ENCODE measurements at regions not wholly inside any gene's neighbourhood (a gene's known extent, or its start where the extent isn't known, plus 50 kb on each side); places are given as distances from the start of the nearest gene placed in this dataset.

- Histone ChIP-seq H3K4me3 (ENCODE audit: control extremely low read depth in 1 of 5, extremely low read depth in 1 of 5, insufficient read depth in 1 of 5, low read depth in 2 of 5, low read length in 4 of 5) (no peak overlapping the region), H3K27ac (ENCODE audit: low read length in 2 of 2) (no peak overlapping the region), H3K27me3 (replicated peaks in 1 of 4; ENCODE audit: control extremely low read depth in 1 of 4, control insufficient read depth in 3 of 4, insufficient read depth in 4 of 4, low read length in 3 of 4) (no peaks in the 10 kb centered on the region), H2AFZ (ENCODE audit: insufficient read depth, low read depth, low read length, poor library complexity, severe bottlenecking) (no peak overlapping the region), H3K4me1 (ENCODE audit: control insufficient read depth in 2 of 2, insufficient read depth in 2 of 2, low read length in 2 of 2) (no peaks in the 10 kb centered on the region), H3K36me3 (replicated peaks in 1 of 2; ENCODE audit: control extremely low read depth in 1 of 2, control insufficient read depth in 1 of 2, extremely low read depth in 1 of 2, insufficient read depth in 2 of 2, low read length in 1 of 2) (no peaks in the 10 kb centered on the region), H4K20me1 (ENCODE audit: control insufficient read depth, insufficient read depth, low read length, poor library complexity, severe bottlenecking) (no peaks in the 10 kb centered on the region), H3K9me3 (ENCODE audit: control extremely low read depth in 1 of 3, control insufficient read depth in 2 of 3, insufficient read depth in 1 of 3, low read length in 2 of 3) (peaks cover 7 to 13% (median 10%) of the 10 kb centered on the region in 3 donors), H3K4me2 (replicated peaks; ENCODE audit: low read depth, low read length, poor library complexity, severe bottlenecking) (no peak overlapping the region), H3K9ac (ENCODE audit: low read length) (no peak overlapping the region), H3K79me2 (ENCODE audit: control insufficient read depth, insufficient read depth, low read length) (no peaks in the 10 kb centered on the region)
- ATAC-seq (ENCODE audit: low read depth) (no peak), DNase-seq (no peak)
- WGBS (ENCODE audit: insufficient coverage): no CpG with 5 or more reads among the region's 2 CpGs
- Mint-ChIP-seq H3K4me1 (no peaks in the 10 kb centered on the region), H3K4me3 (no peak overlapping the region), H3K27me3 (peaks cover 30% of the 10 kb centered on the region), H3K9me3 (ENCODE audit: insufficient read depth) (peaks cover 11% of the 10 kb centered on the region), H3K27ac (no peak overlapping the region)
- ChIA-PET CTCF (no interaction called here), POLR2A (no interaction called here)
- TF ChIP-seq CTCF (IDR thresholded peaks at IDR 0.05) (no peak), EZH2 (IDR thresholded peaks at IDR 0.05; ENCODE audit: borderline replicate concordance, insufficient read depth, low read depth, low read length, poor library complexity, severe bottlenecking) (no peak)
- intact Hi-C loops (cut with micrococcal nuclease): no loop called here
These were observed 184.9 kb downstream of the URB2 start for GRCh38 chr1:229810961-229811360.

GRCh38 chr1:229812148-229812547, 186.1 kb downstream of the URB2 start:
- H3K4me3 Mint-ChIP-seq: no peak overlapping the region
- Histone ChIP-seq H3K4me2 (replicated peaks; ENCODE audit: low read depth, low read length, poor library complexity, severe bottlenecking) (no peak overlapping the region), H3K27me3 (replicated peaks in 1 of 4; ENCODE audit: control extremely low read depth in 1 of 4, control insufficient read depth in 3 of 4, insufficient read depth in 4 of 4, low read length in 3 of 4) (no peaks in the 10 kb centered on the region), H3K4me1 (ENCODE audit: control insufficient read depth in 2 of 2, insufficient read depth in 2 of 2, low read length in 2 of 2) (no peaks in the 10 kb centered on the region), H4K20me1 (ENCODE audit: control insufficient read depth, insufficient read depth, low read length, poor library complexity, severe bottlenecking) (no peaks in the 10 kb centered on the region), H3K4me3 (ENCODE audit: control extremely low read depth in 1 of 5, extremely low read depth in 1 of 5, insufficient read depth in 1 of 5, low read depth in 2 of 5, low read length in 4 of 5) (no peak overlapping the region), H3K79me2 (ENCODE audit: control insufficient read depth, insufficient read depth, low read length) (no peaks in the 10 kb centered on the region), H3K9me3 (ENCODE audit: control extremely low read depth in 1 of 3, control insufficient read depth in 2 of 3, insufficient read depth in 1 of 3, low read length in 2 of 3) (peaks cover 7 to 13% (median 7%) of the 10 kb centered on the region in 3 donors), H3K36me3 (replicated peaks in 1 of 2; ENCODE audit: control extremely low read depth in 1 of 2, control insufficient read depth in 1 of 2, extremely low read depth in 1 of 2, insufficient read depth in 2 of 2, low read length in 1 of 2) (no peaks in the 10 kb centered on the region), H3K9ac (ENCODE audit: low read length) (no peak overlapping the region), H3K27ac (ENCODE audit: low read length in 2 of 2) (no peak overlapping the region), H2AFZ (ENCODE audit: insufficient read depth, low read depth, low read length, poor library complexity, severe bottlenecking) (no peak overlapping the region)
- no CpG with 5 or more reads among the region's 1 CpG for WGBS (ENCODE audit: insufficient coverage)
- H3K27ac Mint-ChIP-seq: no peak overlapping the region
- CTCF ChIA-PET: no interaction called here
- ATAC-seq (ENCODE audit: low read depth): no peak
- TF ChIP-seq CTCF (IDR thresholded peaks at IDR 0.05) (no peak), EZH2 (IDR thresholded peaks at IDR 0.05; ENCODE audit: borderline replicate concordance, insufficient read depth, low read depth, low read length, poor library complexity, severe bottlenecking) (no peak)
- no peak for DNase-seq
- intact Hi-C loops (cut with micrococcal nuclease): no loop called here
- POLR2A ChIA-PET: no interaction called here
- H3K9me3 Mint-ChIP-seq (ENCODE audit: insufficient read depth): peaks cover 11% of the 10 kb centered on the region
- H3K4me1 Mint-ChIP-seq: no peaks in the 10 kb centered on the region
- H3K27me3 Mint-ChIP-seq: peaks cover 36% of the 10 kb centered on the region

Data from B cell (primary cell).